Thyroid gland (tissue), 4 donors: ENCODE measurements at regions not wholly inside any gene's neighbourhood (a gene's known extent, or its start where the extent isn't known, plus 50 kb on each side); places are given as distances from the start of the nearest gene placed in this dataset.

Source experiments
- DNase-seq, 2 donors: peaks; one replicate each; pipeline ENCODE4 v3.0.0-alpha.2; 2019
- H3K27ac ChIP-seq, 3 donors: fragments of 200-600 bp; sonication (generic); 1 replicate in 2 of 3; 2 replicates in 1 of 3; pipeline ENCODE4 v1.5.1; 2016 to 2019; ENCODE audit warnings: mild to moderate bottlenecking in 1 of 3, moderate library complexity in 1 of 3
- H3K27me3 ChIP-seq: fragments of 200-600 bp; sonication (generic); one replicate; pipeline ENCODE4 v1.5.1; 2019
- H3K36me3 ChIP-seq, 2 donors: fragments of 200-600 bp; sonication (generic); one replicate each; pipeline ENCODE4 v1.5.1; 2016 to 2019
- H3K4me1 ChIP-seq, 2 donors: fragments of 200-600 bp; sonication (generic); one replicate each; pipeline ENCODE4 v1.5.1; 2017 to 2019
- H3K4me3 ChIP-seq, 3 donors: fragments of 200-600 bp; sonication (generic); replicated peaks in 1 of 3; 1 replicate in 2 of 3; 2 replicates in 1 of 3; pipeline ENCODE4 v1.5.1; 2016; ENCODE audit warnings: mild to moderate bottlenecking in 1 of 3
- H3K9me3 ChIP-seq: fragments of 200-600 bp; sonication (generic); one replicate; pipeline ENCODE4 v1.5.1; 2017
- POLR2A ChIP-seq, 2 donors: fragments of 450-650 bp; IDR thresholded peaks; one replicate each; pipeline ENCODE4 v1.6.1; 2017; ENCODE audit warnings: antibody characterized with exemption in 2 of 2, mild to moderate bottlenecking in 2 of 2, moderate library complexity in 1 of 2
- WGBS, 2 donors: methylation state at CpG; one replicate each; pipeline ENCODE4 v1.1.5; 2017; 5-methylcytosine and 5-hydroxymethylcytosine counted together
- intact Hi-C: fragments of 100-400 bp; cut with DNase I; formaldehyde crosslinking; loops from one replicate; pipeline ENCODE4 v1.15.1; 2023
- TF ChIP-seq, protein P1 (sequence below), 6 experiments: fragments of 200-600 bp in 3 of 6; fragments of 450-650 bp in 3 of 6; sonication (generic) in 3 of 6; IDR thresholded peaks; one replicate each; pipeline ENCODE4 v1.5.1; 2016 to 2019; ENCODE audit warnings: antibody characterized with exemption in 6 of 6, mild to moderate bottlenecking in 2 of 6, inconsistent platforms in 1 of 6, moderate library complexity in 1 of 6

DNA sequence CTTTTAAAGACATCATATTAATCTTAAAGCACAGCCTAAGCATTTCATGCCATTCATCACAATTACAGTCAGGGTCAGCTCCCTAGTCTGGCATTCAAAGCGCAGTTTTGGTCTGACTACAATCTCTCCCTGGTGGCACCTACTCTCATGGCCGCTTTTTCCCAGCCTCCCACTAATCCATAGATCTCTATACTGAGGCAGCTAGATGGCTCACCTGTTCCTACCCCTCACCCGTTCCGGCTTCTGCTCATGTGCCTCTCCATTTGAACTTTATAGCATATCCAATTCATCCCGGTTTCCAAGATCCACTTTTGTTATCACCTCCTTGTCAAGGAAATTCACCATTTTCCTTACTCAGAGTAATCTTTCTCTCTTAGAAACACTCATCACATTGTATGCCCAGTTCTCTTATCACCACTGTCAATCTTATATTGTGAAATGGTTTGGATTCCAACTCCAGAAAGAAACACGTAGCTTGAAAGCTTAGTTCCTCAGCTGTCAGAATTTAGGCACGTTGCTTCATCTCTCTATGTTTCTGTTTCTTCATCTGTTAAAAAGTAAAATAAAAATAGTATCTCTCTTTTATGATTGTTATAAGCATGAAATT lies 220.0 kb upstream of the UBE2E2 start:
- peaks cover 0 to 11% of the 10 kb centered on the region in 2 donors for H3K4me1 ChIP-seq
- H3K27me3 ChIP-seq, result no peaks in the 10 kb centered on the region
- 77 to 80% methylated on average over 7 of the region's 7 CpGs for WGBS, 2 donors
- H3K27ac ChIP-seq, result no peak overlapping the region
- H3K36me3 ChIP-seq, result no peaks in the 10 kb centered on the region
- intact Hi-C loops, result no loop called here
- no peaks in the 10 kb centered on the region for H3K9me3 ChIP-seq
- no peak for DNase-seq
- no peak overlapping the region for H3K4me3 ChIP-seq
- no peak for TF ChIP-seq POLR2A (IDR thresholded peaks at IDR 0.05)
- TF ChIP-seq, protein P1, sequence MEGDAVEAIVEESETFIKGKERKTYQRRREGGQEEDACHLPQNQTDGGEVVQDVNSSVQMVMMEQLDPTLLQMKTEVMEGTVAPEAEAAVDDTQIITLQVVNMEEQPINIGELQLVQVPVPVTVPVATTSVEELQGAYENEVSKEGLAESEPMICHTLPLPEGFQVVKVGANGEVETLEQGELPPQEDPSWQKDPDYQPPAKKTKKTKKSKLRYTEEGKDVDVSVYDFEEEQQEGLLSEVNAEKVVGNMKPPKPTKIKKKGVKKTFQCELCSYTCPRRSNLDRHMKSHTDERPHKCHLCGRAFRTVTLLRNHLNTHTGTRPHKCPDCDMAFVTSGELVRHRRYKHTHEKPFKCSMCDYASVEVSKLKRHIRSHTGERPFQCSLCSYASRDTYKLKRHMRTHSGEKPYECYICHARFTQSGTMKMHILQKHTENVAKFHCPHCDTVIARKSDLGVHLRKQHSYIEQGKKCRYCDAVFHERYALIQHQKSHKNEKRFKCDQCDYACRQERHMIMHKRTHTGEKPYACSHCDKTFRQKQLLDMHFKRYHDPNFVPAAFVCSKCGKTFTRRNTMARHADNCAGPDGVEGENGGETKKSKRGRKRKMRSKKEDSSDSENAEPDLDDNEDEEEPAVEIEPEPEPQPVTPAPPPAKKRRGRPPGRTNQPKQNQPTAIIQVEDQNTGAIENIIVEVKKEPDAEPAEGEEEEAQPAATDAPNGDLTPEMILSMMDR (IDR thresholded peaks at IDR 0.05), result no peak

DNA sequence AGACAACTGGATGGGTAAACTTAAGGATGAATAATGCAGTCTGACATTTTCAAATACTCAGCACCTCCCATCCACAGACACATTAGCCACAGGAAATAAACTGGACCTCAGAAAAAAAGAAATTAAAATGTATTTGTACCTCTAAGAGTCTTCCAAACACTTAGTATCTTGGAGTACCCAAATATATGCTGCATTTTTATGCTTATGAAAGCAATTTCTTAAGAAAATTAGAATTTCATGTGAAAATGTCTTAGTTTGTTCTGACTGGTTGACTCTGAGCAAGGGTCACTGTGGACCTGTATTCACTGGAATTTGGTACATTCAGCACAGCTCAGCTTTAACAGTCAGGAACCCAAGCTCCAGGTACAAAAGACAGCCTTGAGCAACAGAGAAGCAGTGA lies 216.2 kb upstream of the UBE2E2 start:
- H3K4me1 ChIP-seq, result peaks cover 4 to 7% of the 10 kb centered on the region in 2 donors
- no peaks in the 10 kb centered on the region for H3K27me3 ChIP-seq
- intact Hi-C loops, result no loop called here
- no peak overlapping the region for H3K4me3 ChIP-seq
- TF ChIP-seq, protein P1 (IDR thresholded peaks at IDR 0.05), result no peak
- no peak for TF ChIP-seq POLR2A (IDR thresholded peaks at IDR 0.05)
- no peak for DNase-seq
- H3K27ac ChIP-seq, result no peak overlapping the region
- no peaks in the 10 kb centered on the region for H3K9me3 ChIP-seq
- no peaks in the 10 kb centered on the region for H3K36me3 ChIP-seq

DNA sequence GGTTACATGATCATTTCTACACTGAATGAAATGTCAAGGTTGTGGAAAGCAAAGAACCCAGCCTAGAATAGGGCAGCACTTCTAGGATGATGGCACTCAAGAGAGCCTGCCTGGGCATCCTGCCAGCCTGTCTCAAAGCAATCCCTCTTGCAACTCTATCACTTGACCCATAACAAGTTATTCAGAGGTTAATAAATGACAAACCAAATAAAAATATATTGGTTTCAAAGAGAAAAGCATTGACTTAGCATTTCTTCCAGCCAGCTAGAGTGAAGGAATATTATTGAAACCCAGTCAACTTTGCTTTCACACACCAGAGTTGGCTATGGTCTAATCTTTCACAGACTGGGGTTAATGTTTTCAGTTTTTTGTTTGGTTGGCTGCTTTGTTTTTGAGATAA lies 214.6 kb upstream of the UBE2E2 start:
- H3K4me3 ChIP-seq, result no peak overlapping the region

DNA sequence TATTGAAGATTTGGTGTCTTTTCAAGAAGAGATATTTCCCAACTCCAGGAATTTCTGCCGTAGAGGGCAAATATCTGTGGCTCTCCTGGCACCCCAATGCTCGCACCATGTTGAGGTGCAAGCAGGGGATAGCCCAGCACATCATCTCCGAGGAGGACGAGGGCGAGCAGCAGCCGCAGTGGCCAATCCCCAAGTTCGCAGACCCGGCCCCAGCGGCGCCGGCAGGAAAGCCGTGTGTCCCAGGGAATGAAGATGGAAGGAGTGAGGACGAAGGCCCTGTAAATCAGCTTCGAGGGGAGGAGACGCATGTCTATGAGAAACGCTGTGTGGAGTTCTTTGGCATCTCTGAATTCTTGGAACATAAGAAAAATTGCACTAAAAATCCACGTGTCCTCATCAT lies 213.4 kb upstream of the UBE2E2 start:
- DNase-seq, result no peak
- no peaks in the 10 kb centered on the region for H3K36me3 ChIP-seq
- H3K9me3 ChIP-seq, result no peaks in the 10 kb centered on the region
- no peak overlapping the region for H3K27ac ChIP-seq
- WGBS, 2 donors, result 96 to 98% methylated on average over 17 of the region's 17 CpGs
- TF ChIP-seq POLR2A (IDR thresholded peaks at IDR 0.05), result no peak
- TF ChIP-seq, protein P1 (IDR thresholded peaks at IDR 0.05), result no peak
- H3K4me1 ChIP-seq, result peaks cover 4 to 7% of the 10 kb centered on the region in 2 donors
- intact Hi-C loops, result no loop called here
- H3K4me3 ChIP-seq, result no peak overlapping the region
- H3K27me3 ChIP-seq, result no peaks in the 10 kb centered on the region

More for the DNA sequence above, 214.6 kb upstream of the UBE2E2 start:
- H3K36me3 ChIP-seq, result no peaks in the 10 kb centered on the region
- peak; percentile 76 to 80 for DNase-seq
- no peaks in the 10 kb centered on the region for H3K9me3 ChIP-seq
- TF ChIP-seq, protein P1 (IDR thresholded peaks at IDR 0.05), result no peak
- no peak for TF ChIP-seq POLR2A (IDR thresholded peaks at IDR 0.05)
- no peak overlapping the region for H3K27ac ChIP-seq
- intact Hi-C loops, result no loop called here
- H3K4me1 ChIP-seq, result peaks cover 4 to 7% of the 10 kb centered on the region in 2 donors
- H3K27me3 ChIP-seq, result no peaks in the 10 kb centered on the region

DNA sequence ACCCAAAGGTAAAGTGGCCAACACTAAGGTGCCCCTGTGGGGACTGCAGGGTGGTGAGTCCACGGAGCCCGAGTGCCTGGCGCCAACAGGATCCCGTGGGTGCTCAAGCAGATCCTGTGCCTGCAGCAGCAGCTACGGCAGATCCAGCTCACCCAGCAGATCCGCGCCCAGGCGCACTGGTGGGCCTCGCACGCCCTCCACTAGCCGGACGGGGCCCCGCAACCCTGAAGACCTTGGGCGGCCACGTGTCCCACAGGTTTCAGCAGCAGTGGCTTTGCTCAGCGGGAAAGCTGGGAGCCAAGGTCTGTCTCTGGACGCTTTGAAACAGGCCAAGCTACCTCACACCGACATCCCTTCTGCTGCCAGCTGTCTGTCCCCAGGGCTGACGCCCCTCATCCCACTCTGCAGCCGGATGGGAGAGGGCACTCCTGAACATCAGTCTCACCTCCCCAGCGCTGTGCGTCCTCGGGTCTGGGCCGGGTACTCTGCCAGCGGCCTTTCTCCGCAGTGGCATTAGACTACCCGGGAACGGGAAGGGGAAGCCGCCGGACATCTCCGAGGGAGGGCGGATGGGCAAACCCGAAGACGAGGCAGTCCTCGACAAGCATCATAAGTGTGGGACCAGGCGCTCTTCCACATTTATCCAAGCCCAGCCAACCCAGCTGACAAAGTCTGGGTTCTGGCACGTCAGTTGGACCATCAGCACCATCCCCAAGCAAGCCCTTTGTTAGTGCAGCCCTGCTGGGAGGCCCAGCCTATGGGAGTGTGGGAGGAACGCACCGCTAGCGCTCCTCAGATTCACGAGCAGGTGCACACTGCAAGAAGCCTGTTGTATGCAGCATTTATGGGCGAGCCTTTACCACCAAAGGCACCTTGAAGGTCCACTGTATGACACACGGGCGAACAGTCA lies 212.6 kb upstream of the UBE2E2 start:
- 95 to 97% methylated on average over 8 to 35 of the region's 44 CpGs for WGBS, 2 donors
- TF ChIP-seq POLR2A (IDR thresholded peaks at IDR 0.05), result no peak
- TF ChIP-seq, protein P1 (IDR thresholded peaks at IDR 0.05), result no peak

More for the DNA sequence above, 212.6 kb upstream of the UBE2E2 start:
- no peaks in the 10 kb centered on the region for H3K9me3 ChIP-seq
- intact Hi-C loops, result no loop called here
- H3K36me3 ChIP-seq, result no peaks in the 10 kb centered on the region
- H3K4me3 ChIP-seq, result no peak overlapping the region
- no peaks in the 10 kb centered on the region for H3K27me3 ChIP-seq
- DNase-seq, result no peak
- H3K27ac ChIP-seq, result no peak overlapping the region
- peaks cover 4 to 7% of the 10 kb centered on the region in 2 donors for H3K4me1 ChIP-seq
